ENCODE measurements at regions not wholly inside any gene's neighbourhood (a gene's known extent, or its start where the extent isn't known, plus 50 kb on each side); places are given as distances from the start of the nearest gene placed in this dataset.
"Not testable (repeated sequence)": the region's sequence is repeated elsewhere in the genome, so short reads cannot be mapped to it uniquely, and the experiment has no call there.

- TF ChIP-seq POLR2AphosphoS5 (IDR thresholded peaks at IDR 0.05; ENCODE audit: borderline replicate concordance, low read depth, low read length); EZH2 (IDR thresholded peaks at IDR 0.05): not testable (repeated sequence)
These were observed 580.3 kb upstream of the CHD1 start for GRCh38 chr5:99509064-99509463.
